Panc1 (cell line): ENCODE measurements at regions not wholly inside any gene's neighbourhood (a gene's known extent, or its start where the extent isn't known, plus 50 kb on each side); places are given as distances from the start of the nearest gene placed in this dataset.

Source experiments
- POLR2AphosphoS5 ChIP-seq: IDR thresholded peaks from 2 replicates; pipeline ENCODE4 v1.6.1; 2012; ENCODE audit warnings: mild to moderate bottlenecking, low read depth, low read length, moderate library complexity
- SIN3A ChIP-seq: IDR thresholded peaks from 2 replicates; pipeline ENCODE4 v1.6.1; 2012; ENCODE audit warnings: low read depth, mild to moderate bottlenecking, low read length, moderate library complexity, borderline replicate concordance; ENCODE audit not compliant: insufficient read depth
- TCF7L2 ChIP-seq: IDR thresholded peaks from 2 replicates; pipeline ENCODE4 v1.6.1; 2011; ENCODE audit warnings: mild to moderate bottlenecking, low read depth, low read length, inconsistent platforms
- TF ChIP-seq, protein P1 (sequence below): fragments of 450-650 bp; IDR thresholded peaks from 2 replicates; pipeline ENCODE4 v1.5.1; 2017; ENCODE audit warnings: mild to moderate bottlenecking
- TF ChIP-seq, protein P2 (sequence below), 2 experiments: IDR thresholded peaks; 2 replicates each; pipeline ENCODE4 v1.6.1; 2011 to 2012; ENCODE audit warnings: low read depth in 2 of 2, control low read depth in 1 of 2, low read length in 1 of 2, mild to moderate bottlenecking in 1 of 2, moderate library complexity in 1 of 2; ENCODE audit not compliant: insufficient read depth in 1 of 2

GRCh38 chr22:26957176-26957575, 299.8 kb downstream of the MIAT start:
- TF ChIP-seq, protein P1, sequence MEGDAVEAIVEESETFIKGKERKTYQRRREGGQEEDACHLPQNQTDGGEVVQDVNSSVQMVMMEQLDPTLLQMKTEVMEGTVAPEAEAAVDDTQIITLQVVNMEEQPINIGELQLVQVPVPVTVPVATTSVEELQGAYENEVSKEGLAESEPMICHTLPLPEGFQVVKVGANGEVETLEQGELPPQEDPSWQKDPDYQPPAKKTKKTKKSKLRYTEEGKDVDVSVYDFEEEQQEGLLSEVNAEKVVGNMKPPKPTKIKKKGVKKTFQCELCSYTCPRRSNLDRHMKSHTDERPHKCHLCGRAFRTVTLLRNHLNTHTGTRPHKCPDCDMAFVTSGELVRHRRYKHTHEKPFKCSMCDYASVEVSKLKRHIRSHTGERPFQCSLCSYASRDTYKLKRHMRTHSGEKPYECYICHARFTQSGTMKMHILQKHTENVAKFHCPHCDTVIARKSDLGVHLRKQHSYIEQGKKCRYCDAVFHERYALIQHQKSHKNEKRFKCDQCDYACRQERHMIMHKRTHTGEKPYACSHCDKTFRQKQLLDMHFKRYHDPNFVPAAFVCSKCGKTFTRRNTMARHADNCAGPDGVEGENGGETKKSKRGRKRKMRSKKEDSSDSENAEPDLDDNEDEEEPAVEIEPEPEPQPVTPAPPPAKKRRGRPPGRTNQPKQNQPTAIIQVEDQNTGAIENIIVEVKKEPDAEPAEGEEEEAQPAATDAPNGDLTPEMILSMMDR: no peak
- TF ChIP-seq SIN3A (no peak), POLR2AphosphoS5 (no peak), TCF7L2 (no peak)
- TF ChIP-seq, protein P2, sequence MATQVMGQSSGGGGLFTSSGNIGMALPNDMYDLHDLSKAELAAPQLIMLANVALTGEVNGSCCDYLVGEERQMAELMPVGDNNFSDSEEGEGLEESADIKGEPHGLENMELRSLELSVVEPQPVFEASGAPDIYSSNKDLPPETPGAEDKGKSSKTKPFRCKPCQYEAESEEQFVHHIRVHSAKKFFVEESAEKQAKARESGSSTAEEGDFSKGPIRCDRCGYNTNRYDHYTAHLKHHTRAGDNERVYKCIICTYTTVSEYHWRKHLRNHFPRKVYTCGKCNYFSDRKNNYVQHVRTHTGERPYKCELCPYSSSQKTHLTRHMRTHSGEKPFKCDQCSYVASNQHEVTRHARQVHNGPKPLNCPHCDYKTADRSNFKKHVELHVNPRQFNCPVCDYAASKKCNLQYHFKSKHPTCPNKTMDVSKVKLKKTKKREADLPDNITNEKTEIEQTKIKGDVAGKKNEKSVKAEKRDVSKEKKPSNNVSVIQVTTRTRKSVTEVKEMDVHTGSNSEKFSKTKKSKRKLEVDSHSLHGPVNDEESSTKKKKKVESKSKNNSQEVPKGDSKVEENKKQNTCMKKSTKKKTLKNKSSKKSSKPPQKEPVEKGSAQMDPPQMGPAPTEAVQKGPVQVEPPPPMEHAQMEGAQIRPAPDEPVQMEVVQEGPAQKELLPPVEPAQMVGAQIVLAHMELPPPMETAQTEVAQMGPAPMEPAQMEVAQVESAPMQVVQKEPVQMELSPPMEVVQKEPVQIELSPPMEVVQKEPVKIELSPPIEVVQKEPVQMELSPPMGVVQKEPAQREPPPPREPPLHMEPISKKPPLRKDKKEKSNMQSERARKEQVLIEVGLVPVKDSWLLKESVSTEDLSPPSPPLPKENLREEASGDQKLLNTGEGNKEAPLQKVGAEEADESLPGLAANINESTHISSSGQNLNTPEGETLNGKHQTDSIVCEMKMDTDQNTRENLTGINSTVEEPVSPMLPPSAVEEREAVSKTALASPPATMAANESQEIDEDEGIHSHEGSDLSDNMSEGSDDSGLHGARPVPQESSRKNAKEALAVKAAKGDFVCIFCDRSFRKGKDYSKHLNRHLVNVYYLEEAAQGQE (IDR thresholded peaks at IDR 0.05; ENCODE audit: insufficient read depth in 1 of 2, low read depth in 2 of 2, low read length in 1 of 2): no peak
